ENCODE measurements at regions not wholly inside any gene's neighbourhood (a gene's known extent, or its start where the extent isn't known, plus 50 kb on each side); places are given as distances from the start of the nearest gene placed in this dataset.

GRCh38 chr16:61371388-61371787 lies 664.9 kb downstream of the CDH8 start:
- no peak for TF ChIP-seq TCF7L2 (IDR thresholded peaks at IDR 0.05; ENCODE audit: low read depth, low read length)
- TF ChIP-seq CTCF (IDR thresholded peaks at IDR 0.05) = no peak

All from Panc1 (cell line).